H1 (cell line): ENCODE measurements at regions not wholly inside any gene's neighbourhood (a gene's known extent, or its start where the extent isn't known, plus 50 kb on each side); places are given as distances from the start of the nearest gene placed in this dataset.

Experiments used
- CTCF ChIA-PET: fragments of 300-600 bp; sonication (Branson Sonifier 250); formaldehyde crosslinking; loops from one replicate; lab custom pipeline; 2021; ENCODE audit not compliant: partially characterized antibody; lab: Charles Lee
- POLR2A ChIA-PET: fragments of 300-600 bp; sonication (Branson Sonifier 250); formaldehyde crosslinking; loops from one replicate; lab custom pipeline; 2021; ENCODE audit warnings: inconsistent platforms; ENCODE audit not compliant: partially characterized antibody; lab: Charles Lee
- DNase-seq, 2 experiments: peaks; one replicate each; pipeline versions ENCODE4 v3.0.0 to v3.0.0-alpha.2; 2010 to 2022; ENCODE audit warnings: low spot score in 2 of 2, low read depth in 1 of 2, mixed read lengths in 1 of 2
- FAIRE-seq: peaks from 2 replicates; lab custom pipeline; 2011; peaks lifted over from hg19 to GRCh38; lab: Jason Lieb, UNC
- H2AFZ ChIP-seq: 2 replicates; pipeline ENCODE4 v1.8.1; 2012; ENCODE audit warnings: low read length, inconsistent platforms
- H2AK5ac ChIP-seq: 2 replicates; pipeline ENCODE4 v1.6.1; 2013; ENCODE audit warnings: low read depth, low read length
- H2BK120ac ChIP-seq: replicated peaks from 2 replicates; pipeline ENCODE3; 2013; ENCODE audit warnings: low read depth, low read length, inconsistent platforms
- H2BK12ac ChIP-seq: 2 replicates; pipeline ENCODE4 v1.6.1; 2013; ENCODE audit warnings: low read depth, low read length
- H2BK15ac ChIP-seq: 2 replicates; pipeline ENCODE4 v1.6.1; 2013; ENCODE audit warnings: low read length
- H2BK20ac ChIP-seq: 2 replicates; pipeline ENCODE4 v1.6.1; 2013; ENCODE audit warnings: low read length
- H2BK5ac ChIP-seq: 2 replicates; pipeline ENCODE4 v1.6.1; 2013; ENCODE audit warnings: low read depth, low read length
- H3K14ac ChIP-seq: 2 replicates; pipeline ENCODE4 v1.6.1; 2013; ENCODE audit warnings: inconsistent platforms; ENCODE audit not compliant: insufficient read length
- H3K18ac ChIP-seq: 2 replicates; pipeline ENCODE4 v1.6.1; 2013; ENCODE audit warnings: low read length; ENCODE audit errors: extremely low read depth
- H3K23ac ChIP-seq: 2 replicates; pipeline ENCODE4 v1.6.1; 2013; ENCODE audit warnings: inconsistent platforms; ENCODE audit not compliant: insufficient read length
- H3K23me2 ChIP-seq: 2 replicates; pipeline ENCODE4 v1.6.1; 2013; ENCODE audit warnings: low read depth, low read length
- H3K27ac ChIP-seq: 2 replicates; pipeline ENCODE4 v1.6.1; 2011; ENCODE audit warnings: low read depth, low read length, inconsistent platforms
- H3K27me3 ChIP-seq, 4 experiments: replicated peaks in 1 of 4; 1 replicate in 1 of 4; 2 replicates in 3 of 4; pipeline versions ENCODE4 v1.6.1 to v1.8.1; 2011 to 2013; ENCODE audit warnings: low read length in 3 of 4, mild to moderate bottlenecking in 3 of 4, inconsistent platforms in 2 of 4, mixed read lengths in 2 of 4, moderate library complexity in 1 of 4; ENCODE audit not compliant: control insufficient read depth in 3 of 4, insufficient read depth in 3 of 4; ENCODE audit errors: extremely low read depth in 1 of 4
- H3K36me3 ChIP-seq, 4 experiments: 2 replicates each; pipeline versions ENCODE4 v1.6.1 to v1.8.1; 2011 to 2013; ENCODE audit warnings: mild to moderate bottlenecking in 4 of 4, low read length in 3 of 4, moderate library complexity in 2 of 4, control low read depth in 1 of 4, inconsistent platforms in 1 of 4; ENCODE audit not compliant: insufficient read depth in 4 of 4, control insufficient read depth in 2 of 4
- H3K4ac ChIP-seq: replicated peaks from 2 replicates; pipeline ENCODE3; 2013; ENCODE audit warnings: low read length, low read depth, mixed read lengths, inconsistent platforms; ENCODE audit not compliant: insufficient read length
- H3K4me1 ChIP-seq, 4 experiments: replicated peaks in 1 of 4; 1 replicate in 1 of 4; 2 replicates in 3 of 4; pipeline versions ENCODE4 v1.6.1 to v1.8.1; 2011 to 2013; ENCODE audit warnings: low read length in 3 of 4, inconsistent platforms in 2 of 4, mixed read lengths in 1 of 4; ENCODE audit not compliant: insufficient read depth in 4 of 4, control insufficient read depth in 3 of 4
- H3K4me2 ChIP-seq, 2 experiments: 2 replicates each; pipeline versions ENCODE4 v1.6.1 to v1.8.1; 2011 to 2013; ENCODE audit warnings: low read depth in 2 of 2, low read length in 2 of 2, control low read depth in 1 of 2, inconsistent platforms in 1 of 2, mild to moderate bottlenecking in 1 of 2; ENCODE audit not compliant: insufficient read depth in 1 of 2
- H3K4me3 ChIP-seq, 4 experiments: fragments of 200-600, 300-600 bp in 1 of 4; sonication (generic), shearing (Covaris generic), sonication (Bioruptor Twin) in 1 of 4; 2 replicates each; pipeline versions ENCODE4 v1.5.1 to v1.8.1; 2011 to 2016; ENCODE audit warnings: low read length in 4 of 4, low read depth in 3 of 4, control low read depth in 2 of 4, inconsistent platforms in 2 of 4, mild to moderate bottlenecking in 2 of 4, mixed read lengths in 1 of 4, moderate library complexity in 1 of 4; ENCODE audit not compliant: insufficient read depth in 2 of 4; ENCODE audit errors: extremely low read depth in 1 of 4
- H3K56ac ChIP-seq: replicated peaks from 2 replicates; pipeline ENCODE3; 2013; ENCODE audit warnings: low read depth, mild to moderate bottlenecking, mixed read lengths, low read length, inconsistent platforms; ENCODE audit not compliant: insufficient read length
- H3K79me1 ChIP-seq: 2 replicates; pipeline ENCODE4 v1.6.1; 2013; ENCODE audit warnings: low read depth, low read length, control low read depth
- H3K79me2 ChIP-seq, 2 experiments: 2 replicates each; pipeline versions ENCODE4 v1.6.1 to v1.8.1; 2012 to 2013; ENCODE audit warnings: low read length in 2 of 2, mild to moderate bottlenecking in 2 of 2, inconsistent platforms in 1 of 2; ENCODE audit not compliant: insufficient read depth in 2 of 2, control insufficient read depth in 1 of 2
- H3K9ac ChIP-seq, 4 experiments: replicated peaks in 1 of 4; 1 replicate in 1 of 4; 2 replicates in 3 of 4; pipeline versions ENCODE4 v1.6.1 to v1.8.1; 2011 to 2013; ENCODE audit warnings: low read depth in 3 of 4, low read length in 3 of 4, control low read depth in 2 of 4, mild to moderate bottlenecking in 2 of 4, moderate library complexity in 2 of 4, inconsistent platforms in 1 of 4; ENCODE audit errors: extremely low read depth in 1 of 4
- H3K9me3 ChIP-seq, 2 experiments: 2 replicates each; pipeline versions ENCODE4 v1.6.1 to v1.8.1; 2012 to 2013; ENCODE audit warnings: mild to moderate bottlenecking in 2 of 2, moderate library complexity in 2 of 2, control low read depth in 1 of 2, inconsistent platforms in 1 of 2, low read depth in 1 of 2, low read length in 1 of 2, mixed read lengths in 1 of 2; ENCODE audit not compliant: insufficient read depth in 2 of 2
- H4K20me1 ChIP-seq, 2 experiments: replicated peaks in 1 of 2; 2 replicates each; pipeline versions ENCODE3 to v1.8.1; 2011 to 2013; ENCODE audit warnings: inconsistent platforms in 2 of 2, low read length in 2 of 2, mild to moderate bottlenecking in 1 of 2; ENCODE audit not compliant: insufficient read depth in 2 of 2, control insufficient read depth in 1 of 2
- H4K5ac ChIP-seq: 2 replicates; pipeline ENCODE4 v1.6.1; 2013; ENCODE audit warnings: low read length, low read depth, mixed read lengths, inconsistent platforms; ENCODE audit not compliant: insufficient read length
- H4K8ac ChIP-seq: 2 replicates; pipeline ENCODE4 v1.8.0; 2013; ENCODE audit warnings: mild to moderate bottlenecking, moderate library complexity, low read length, inconsistent platforms; ENCODE audit not compliant: insufficient read depth; ENCODE audit errors: extremely low read depth
- H4K91ac ChIP-seq: replicated peaks from 2 replicates; pipeline ENCODE3; 2013; ENCODE audit warnings: low read length, mixed read lengths, inconsistent platforms; ENCODE audit not compliant: insufficient read length
- E2F6 ChIP-seq: IDR thresholded peaks from 2 replicates; pipeline ENCODE4 v1.6.1; 2012; ENCODE audit warnings: inconsistent platforms
- EGR1 ChIP-seq: IDR thresholded peaks from 2 replicates; pipeline ENCODE4 v1.6.1; 2011; ENCODE audit warnings: low read depth, low read length, borderline replicate concordance
- GTF2F1 ChIP-seq: IDR thresholded peaks from 2 replicates; pipeline ENCODE4 v1.6.1; 2012; ENCODE audit warnings: low read depth, low read length, improper control_type of control experiment, borderline replicate concordance
- KDM4A ChIP-seq: IDR thresholded peaks from one replicate; pipeline ENCODE4 v1.7.1; 2012; ENCODE audit warnings: low read depth, mild to moderate bottlenecking, moderate library complexity, low read length, inconsistent platforms; ENCODE audit not compliant: severe bottlenecking
- POU5F1 ChIP-seq: IDR thresholded peaks from 2 replicates; pipeline ENCODE4 v1.6.1; 2011; ENCODE audit warnings: low read depth, mild to moderate bottlenecking, low read length, moderate library complexity
- RAD21 ChIP-seq, 2 experiments: IDR thresholded peaks in 1 of 2; conservative IDR thresholded peaks in 1 of 2; 2 replicates each; pipeline ENCODE4 v1.6.1; 2011; ENCODE audit warnings: low read depth in 2 of 2, low read length in 2 of 2, improper control_type of control experiment in 1 of 2, inconsistent platforms in 1 of 2, mild to moderate bottlenecking in 1 of 2, moderate library complexity in 1 of 2
- SP1 ChIP-seq: IDR thresholded peaks from 2 replicates; pipeline ENCODE4 v1.6.1; 2011; ENCODE audit warnings: low read depth, low read length
- SP2 ChIP-seq: IDR thresholded peaks from 2 replicates; pipeline ENCODE4 v1.6.1; 2012; ENCODE audit warnings: mild to moderate bottlenecking, low read length, inconsistent platforms
- SP4 ChIP-seq: IDR thresholded peaks from 2 replicates; pipeline ENCODE4 v1.6.1; 2012; ENCODE audit warnings: low read length, inconsistent platforms
- SUZ12 ChIP-seq: fragments of 200-600 bp; sonication (generic); IDR thresholded peaks from 2 replicates; pipeline ENCODE4 v1.6.1; 2012; ENCODE audit warnings: mild to moderate bottlenecking, inconsistent platforms, low read length, moderate library complexity, mixed read lengths
- TEAD4 ChIP-seq: IDR thresholded peaks from 2 replicates; pipeline ENCODE4 v1.6.1; 2012; ENCODE audit warnings: low read depth, low read length, inconsistent platforms, mixed read lengths
- USF2 ChIP-seq: IDR thresholded peaks from 2 replicates; pipeline ENCODE4 v1.6.1; 2011; ENCODE audit warnings: low read length, improper control_type of control experiment
- YY1 ChIP-seq: IDR thresholded peaks from 2 replicates; pipeline ENCODE4 v1.6.1; 2011; ENCODE audit warnings: low read depth, mild to moderate bottlenecking, low read length

- no peaks in the 10 kb centered on the region for H3K36me3 ChIP-seq
- no peaks in the 10 kb centered on the region for H3K79me2 ChIP-seq
- no peaks in the 10 kb centered on the region for H3K23me2 ChIP-seq
- DNase-seq (no peak), FAIRE-seq (no peak)
- H2AFZ ChIP-seq, result no peak overlapping the region
- H4K20me1 ChIP-seq, result no peaks in the 10 kb centered on the region
- no peak overlapping the region for H2BK12ac ChIP-seq
- no peak overlapping the region for H2BK5ac ChIP-seq
- no peak overlapping the region for H3K56ac ChIP-seq
- no peak overlapping the region for H3K4ac ChIP-seq
- H3K79me1 ChIP-seq, result no peaks in the 10 kb centered on the region
- ChIA-PET CTCF (interaction anchor here (0.7 to 3.1 kb wide), 4 partner anchors 8 to 230 kb away, joined by 3 to 9 read pairs (median 3); no protein-coding TSS in a partner anchor), POLR2A (no interaction called here)
- H3K4me2 ChIP-seq, result no peak overlapping the region
- H3K23ac ChIP-seq, result no peak overlapping the region
- no peak overlapping the region for H3K27ac ChIP-seq
- H3K9ac ChIP-seq, result no peak overlapping the region
- H4K91ac ChIP-seq, result no peak overlapping the region
- no peak overlapping the region for H3K18ac ChIP-seq
- no peak overlapping the region for H2AK5ac ChIP-seq
- no peak overlapping the region for H2BK120ac ChIP-seq
- H4K5ac ChIP-seq, result no peak overlapping the region
- no peaks in the 10 kb centered on the region for H3K27me3 ChIP-seq
- no peak overlapping the region for H3K4me3 ChIP-seq
- no peak overlapping the region for H3K14ac ChIP-seq
- no peak overlapping the region for H2BK20ac ChIP-seq
- no peaks in the 10 kb centered on the region for H3K4me1 ChIP-seq
- H4K8ac ChIP-seq, result no peak overlapping the region
- H3K9me3 ChIP-seq, result no peaks in the 10 kb centered on the region
- H2BK15ac ChIP-seq, result no peak overlapping the region
- no peak for TF ChIP-seq SUZ12
- no peak for TF ChIP-seq EGR1
- TF ChIP-seq TEAD4, result no peak
- no peak for TF ChIP-seq USF2
- no peak for TF ChIP-seq E2F6
- TF ChIP-seq RAD21 (IDR thresholded peaks at IDR 0.05 in 1 of 2, conservative IDR thresholded peaks at IDR 0.05 in 1 of 2; ENCODE audit: low read depth in 2 of 2, low read length in 2 of 2), result no peak
- no peak for TF ChIP-seq SP4
- no peak for TF ChIP-seq YY1
- no peak for TF ChIP-seq GTF2F1
- TF ChIP-seq SP2, result no peak
- no peak for TF ChIP-seq SP1
- no peak for TF ChIP-seq POU5F1
- TF ChIP-seq KDM4A, result no peak
- TF ChIP-seq, all 59 proteins: peak for 0
These were observed 183.9 kb upstream of the LPP start for GRCh38 chr3:187970106-187970505.
